K562 (cell line): ENCODE measurements at regions not wholly inside any gene's neighbourhood (a gene's known extent, or its start where the extent isn't known, plus 50 kb on each side); places are given as distances from the start of the nearest gene placed in this dataset.

Experiments
- ATAC-seq: fragments of 200-7000 bp; cut with Tn5 transposase; 3 replicates; pipeline ENCODE4 v1.9.1; 2020; ENCODE audit warnings: moderate library complexity
- BruUV-seq: library from RNA; stranded (reverse); fragments of 400-500 nt; replicated peaks from 2 replicates; lab custom pipeline; 2021; lab: Mats Ljungman, UMichigan
- CTCF ChIA-PET: fragments of 300-600 bp; formaldehyde crosslinking; extraction: SDS; loops from one replicate; lab custom pipeline; 2021; ENCODE audit warnings: low intra/inter-chr PET ratio; lab: Yijun Ruan, JAX
- POLR2A ChIA-PET: fragments of 300-600, 350-650 bp; sonication (Branson Sonifier 250); formaldehyde crosslinking; extraction: SDS; loops from one replicate; lab custom pipeline; 2021; ENCODE audit warnings: antibody characterized with exemption, inconsistent platforms; lab: Yijun Ruan, JAX
- DNase-seq, 4 experiments: peaks; one replicate each; pipeline versions ENCODE4 v3.0.0 to v3.0.0-alpha.2; 2011 to 2018; ENCODE audit warnings: low spot score in 3 of 4, mixed read lengths in 3 of 4; ENCODE audit errors: extremely low read depth in 1 of 4
- FAIRE-seq: peaks from 2 replicates; lab custom pipeline; 2011; peaks lifted over from hg19 to GRCh38; lab: Jason Lieb, UNC
- H2AFZ ChIP-seq: 2 replicates; pipeline ENCODE4 v1.6.0; 2011; ENCODE audit warnings: low read depth, low read length, control low read depth, inconsistent platforms
- H3K27ac ChIP-seq: fragments of 200-600 bp; 3 replicates; pipeline ENCODE4 v1.8.0; 2011; ENCODE audit warnings: low read depth, mild to moderate bottlenecking, control low read depth, inconsistent platforms, low read length, moderate library complexity, mixed read lengths; ENCODE audit errors: extremely low read depth
- H3K27me3 ChIP-seq, 2 experiments: fragments of 300-600 bp in 1 of 2; 2 replicates in 1 of 2; 3 replicates in 1 of 2; pipeline versions ENCODE4 v1.6.0 to v1.8.0; 2011; ENCODE audit warnings: inconsistent platforms in 2 of 2, low read length in 2 of 2, mild to moderate bottlenecking in 1 of 2, mixed read lengths in 1 of 2, moderate library complexity in 1 of 2; ENCODE audit not compliant: control insufficient read depth in 2 of 2, insufficient read depth in 2 of 2
- H3K36me3 ChIP-seq: fragments of 300-600 bp; 3 replicates; pipeline ENCODE4 v1.8.0; 2011; ENCODE audit warnings: mild to moderate bottlenecking, low read length, inconsistent platforms; ENCODE audit not compliant: control insufficient read depth, insufficient read depth
- H3K4me1 ChIP-seq, 2 experiments: fragments of 200-600 bp in 1 of 2; replicated peaks in 1 of 2; 2 replicates in 1 of 2; 3 replicates in 1 of 2; pipeline versions ENCODE4 v1.5.1 to v1.8.0; 2011; ENCODE audit warnings: inconsistent platforms in 2 of 2, low read length in 2 of 2, mild to moderate bottlenecking in 1 of 2, mixed read lengths in 1 of 2, moderate library complexity in 1 of 2; ENCODE audit not compliant: control insufficient read depth in 2 of 2, insufficient read depth in 2 of 2
- H3K4me2 ChIP-seq: 2 replicates; pipeline ENCODE4 v1.6.1; 2011; ENCODE audit warnings: low read length, control low read depth, inconsistent platforms, mixed read lengths; ENCODE audit not compliant: insufficient read depth
- H3K4me3 ChIP-seq: fragments of 200-600 bp; sonication (generic), shearing (Covaris generic); 2 replicates; pipeline ENCODE4 v1.5.1; 2016; ENCODE audit warnings: control low read depth, inconsistent platforms
- H3K79me2 ChIP-seq: fragments of 200-600 bp; 3 replicates; pipeline ENCODE4 v1.8.0; 2011; ENCODE audit warnings: low read length, inconsistent platforms; ENCODE audit not compliant: control insufficient read depth, insufficient read depth
- H3K9ac ChIP-seq, 2 experiments: 2 replicates each; pipeline versions ENCODE4 v1.6.0 to v1.6.1; 2011; ENCODE audit warnings: low read depth in 2 of 2, low read length in 2 of 2, control low read depth in 1 of 2, inconsistent platforms in 1 of 2, mild to moderate bottlenecking in 1 of 2, mixed read lengths in 1 of 2; ENCODE audit not compliant: insufficient read depth in 1 of 2
- H3K9me1 ChIP-seq: one replicate; pipeline ENCODE4 v1.6.0; 2011; ENCODE audit warnings: inconsistent platforms, mild to moderate bottlenecking, low read length, moderate library complexity; ENCODE audit not compliant: control insufficient read depth, insufficient read depth
- H3K9me3 ChIP-seq: replicated peaks from 2 replicates; pipeline ENCODE4 v1.5.1; 2011; ENCODE audit warnings: low read depth, low read length, inconsistent platforms; ENCODE audit not compliant: control insufficient read depth, insufficient read depth
- H4K20me1 ChIP-seq: replicated peaks from 2 replicates; pipeline ENCODE4 v1.6.1; 2011; ENCODE audit warnings: low read length, inconsistent platforms, mixed read lengths; ENCODE audit not compliant: control insufficient read depth, insufficient read depth
- CBX3 ChIP-seq, 2 experiments: IDR thresholded peaks; 1 replicate in 1 of 2; 2 replicates in 1 of 2; pipeline ENCODE4 v1.6.1; 2012; ENCODE audit warnings: inconsistent platforms in 2 of 2, low read length in 2 of 2, borderline replicate concordance in 1 of 2, control low read depth in 1 of 2
- CHCHD3 ChIP-seq: fragments of 250-450 bp; sonication (Bioruptor Pico); IDR thresholded peaks from 2 replicates; pipeline ENCODE4 v2.1.2; 2022; ENCODE audit warnings: mild to moderate bottlenecking
- GTF2A2 ChIP-seq: IDR thresholded peaks from 2 replicates; pipeline ENCODE4 v1.6.1; 2016; ENCODE audit warnings: mild to moderate bottlenecking, missing genetic modification characterization, missing compliant biosample characterization
- MEF2A ChIP-seq: IDR thresholded peaks from 2 replicates; pipeline ENCODE4 v1.6.1; 2011; ENCODE audit warnings: low read depth, mild to moderate bottlenecking, low read length, moderate library complexity; ENCODE audit not compliant: control insufficient read depth
- MEIS2 ChIP-seq: fragments of 450-650 bp; IDR thresholded peaks from 2 replicates; pipeline ENCODE4 v1.6.1; 2014; ENCODE audit warnings: mild to moderate bottlenecking; ENCODE audit not compliant: partially characterized antibody
- NEUROD1 ChIP-seq: fragments of 150-350 bp; IDR thresholded peaks from 2 replicates; pipeline ENCODE4 v1.6.1; 2014; ENCODE audit warnings: borderline replicate concordance, low read length, low read depth; ENCODE audit not compliant: partially characterized antibody
- RCOR1 ChIP-seq, 2 experiments: IDR thresholded peaks; 2 replicates each; pipeline ENCODE4 v1.6.1; 2012; ENCODE audit warnings: low read depth in 2 of 2, low read length in 2 of 2, borderline replicate concordance in 1 of 2, improper control_type of control experiment in 1 of 2
- RERE ChIP-seq: sonication (generic); formaldehyde crosslinking; IDR thresholded peaks from 2 replicates; pipeline ENCODE4 v1.8.0; 2023; ENCODE audit warnings: missing genetic modification reagents, mild to moderate bottlenecking, borderline replicate concordance
- SMAD3 ChIP-seq: fragments of 450-650 bp; formaldehyde crosslinking; conservative IDR thresholded peaks from 2 replicates; pipeline ENCODE4 v1.4.0; 2020; ENCODE audit warnings: mild to moderate bottlenecking
- SP1 ChIP-seq: sonication (generic); formaldehyde crosslinking; IDR thresholded peaks from 2 replicates; pipeline ENCODE4 v1.8.1; 2022; ENCODE audit warnings: mild to moderate bottlenecking, missing genetic modification reagents
- SP2 ChIP-seq: IDR thresholded peaks from 2 replicates; pipeline ENCODE4 v1.6.1; 2011; ENCODE audit warnings: mild to moderate bottlenecking, low read depth, low read length, moderate library complexity; ENCODE audit not compliant: poor library complexity, severe bottlenecking; ENCODE audit errors: extremely low read depth
- ZNF586 ChIP-seq: fragments of 450-650 bp; formaldehyde crosslinking; conservative IDR thresholded peaks from 2 replicates; pipeline ENCODE4 v1.4.0; 2020; ENCODE audit warnings: mild to moderate bottlenecking, moderate library complexity
- WGBS: fragments of 100-300 bp; shearing (Covaris generic); methylation state at CpG from one replicate; pipeline ENCODE4 v1.1.6; 2016; ENCODE audit warnings: low coverage, mixed read lengths; ENCODE audit not compliant: insufficient coverage; ENCODE audit errors: missing lambda C conversion rate; 5-methylcytosine and 5-hydroxymethylcytosine counted together
- in situ Hi-C: fragments of 300-500 bp; cut with MboI; formaldehyde crosslinking; loops from 4 replicates; pipeline ENCODE4 v1.15.0; 2018; ENCODE audit warnings: inconsistent platforms, mixed read lengths
- intact Hi-C: fragments of 100-400 bp; cut with micrococcal nuclease; formaldehyde crosslinking; loops from 2 replicates; pipeline ENCODE4 v1.14.2; 2022

DNA sequence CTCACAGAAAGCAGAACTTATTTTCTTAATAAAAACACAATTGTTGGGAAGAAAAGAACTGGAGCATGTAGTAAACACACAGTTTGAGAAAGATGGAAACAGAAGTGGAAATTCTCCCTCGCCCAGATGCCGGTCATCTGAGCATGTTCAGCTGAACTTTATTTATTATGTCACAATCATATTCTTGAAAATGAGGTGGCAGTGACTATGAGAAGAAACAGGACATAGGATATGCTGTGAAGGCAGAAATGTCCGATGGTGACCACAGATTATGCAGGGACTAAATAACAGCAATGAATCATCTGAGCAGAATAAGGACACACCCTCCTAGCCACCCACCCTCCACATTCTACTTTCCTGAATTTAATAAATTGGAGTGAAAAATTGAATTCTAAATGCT lies 425.3 kb upstream of the NOX3 start:
- FAIRE-seq (no peak), DNase-seq (no peak), ATAC-seq (no peak)
- H4K20me1 ChIP-seq: no peaks in the 10 kb centered on the region
- H3K9me3 ChIP-seq: no peaks in the 10 kb centered on the region
- no peak overlapping the region for H3K4me2 ChIP-seq
- ChIA-PET CTCF (no interaction called here), POLR2A (no interaction called here)
- H3K27ac ChIP-seq: no peak overlapping the region
- in situ Hi-C loops: no loop called here
- H2AFZ ChIP-seq: no peak overlapping the region
- intact Hi-C loops: no loop called here
- no peaks in the 10 kb centered on the region for H3K9me1 ChIP-seq
- BruUV-seq: no TSS peak
- TF ChIP-seq MEF2A (no peak), MEIS2 (peak; percentile 48)
- H3K27me3 ChIP-seq: no peaks in the 10 kb centered on the region
- 0% methylated on average over 3 of the region's 3 CpGs for WGBS
- no peak overlapping the region for H3K4me3 ChIP-seq
- H3K9ac ChIP-seq: no peak overlapping the region
- no peaks in the 10 kb centered on the region for H3K36me3 ChIP-seq
- no peaks in the 10 kb centered on the region for H3K4me1 ChIP-seq
- no peaks in the 10 kb centered on the region for H3K79me2 ChIP-seq

DNA sequence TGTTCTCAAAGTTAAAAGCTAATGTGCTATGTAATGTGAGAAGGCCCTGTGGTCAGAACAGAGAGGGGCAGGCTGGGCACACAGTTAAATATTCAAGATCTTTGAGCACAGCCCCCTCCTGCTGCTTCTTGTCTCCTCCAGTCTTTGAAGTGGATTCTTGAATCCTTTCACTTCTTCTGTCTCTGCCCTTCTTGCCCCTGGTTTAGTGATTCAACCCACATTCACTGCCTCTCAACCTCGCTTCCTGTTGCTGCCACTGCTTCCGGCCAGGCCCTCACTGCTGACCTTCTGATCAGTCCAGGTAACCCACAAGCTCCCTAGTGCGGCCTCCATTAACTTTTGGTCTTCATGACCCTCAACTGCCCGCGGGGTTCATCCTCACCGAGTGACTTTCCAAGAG lies 417.3 kb upstream of the NOX3 start:
- ChIA-PET CTCF (no interaction called here), POLR2A (no interaction called here)
- Histone ChIP-seq H3K9me1 (no peaks in the 10 kb centered on the region), H3K4me3 (no peak overlapping the region), H3K9ac (no peak overlapping the region), H3K4me2 (no peak overlapping the region), H3K36me3 (no peaks in the 10 kb centered on the region), H3K79me2 (no peaks in the 10 kb centered on the region), H3K9me3 (no peaks in the 10 kb centered on the region), H2AFZ (no peak overlapping the region), H3K27me3 (no peaks in the 10 kb centered on the region), H4K20me1 (no peaks in the 10 kb centered on the region), H3K4me1 (no peaks in the 10 kb centered on the region), H3K27ac (no peak overlapping the region)
- WGBS: 1% methylated on average over 6 of the region's 6 CpGs
- DNase-seq (no peak), FAIRE-seq (no peak), ATAC-seq (no peak)
- intact Hi-C loops (no loop called here), in situ Hi-C loops (no loop called here)
- no TSS peak for BruUV-seq
- no peak for TF ChIP-seq CBX3 (IDR thresholded peaks at IDR 0.05; ENCODE audit: borderline replicate concordance in 1 of 2, low read length in 2 of 2)
- TF ChIP-seq SP2: no peak
- no peak for TF ChIP-seq CHCHD3 (CRISPR knock-in tag)
- no peak for TF ChIP-seq RERE
- no peak for TF ChIP-seq GTF2A2 (tag)
- no peak for TF ChIP-seq NEUROD1
- TF ChIP-seq ZNF586 (CRISPR knock-in tag): no peak
- TF ChIP-seq SP1 (CRISPR knock-in tag): no peak
- no peak for TF ChIP-seq RCOR1 (IDR thresholded peaks at IDR 0.05; ENCODE audit: borderline replicate concordance in 1 of 2, low read depth in 2 of 2, low read length in 2 of 2)
- no peak for TF ChIP-seq SMAD3 (CRISPR knock-in tag)
